ENCODE measurements at regions not wholly inside any gene's neighbourhood (a gene's known extent, or its start where the extent isn't known, plus 50 kb on each side); places are given as distances from the start of the nearest gene placed in this dataset.

GRCh38 chr13:73593199-73593765, 534.5 kb downstream of the KLF5 start:
- TF ChIP-seq CTCF (IDR thresholded peaks at IDR 0.05; ENCODE audit: low read length) (no peak), EZH2 (IDR thresholded peaks at IDR 0.05; ENCODE audit: borderline replicate concordance, low read length) (no peak)
